ENCODE measurements at regions not wholly inside any gene's neighbourhood (a gene's known extent, or its start where the extent isn't known, plus 50 kb on each side); places are given as distances from the start of the nearest gene placed in this dataset.

- Histone ChIP-seq H3K4me3 (no peak overlapping the region), H3K27ac (no peak overlapping the region), H3K4me1 (ENCODE audit: low read depth) (no peaks in the 10 kb centered on the region), H3K27me3 (peaks cover 100% of the 10 kb centered on the region), H3K9me3 (ENCODE audit: low read depth) (no peaks in the 10 kb centered on the region), H3K36me3 (no peaks in the 10 kb centered on the region)
- no peak for DNase-seq (ENCODE audit: low read depth in 1 of 2, low spot score in 1 of 2)
- TF ChIP-seq CTCF (IDR thresholded peaks at IDR 0.05; ENCODE audit: low read depth, low read length), result no peak
Measured at GRCh38 chr5:77847129-77847460, 71.0 kb upstream of the TBCA start.

- Histone ChIP-seq H3K9me3 (ENCODE audit: low read depth) (no peaks in the 10 kb centered on the region), H3K4me1 (ENCODE audit: low read depth) (no peaks in the 10 kb centered on the region), H3K27ac (no peak overlapping the region), H3K36me3 (no peaks in the 10 kb centered on the region), H3K4me3 (no peak overlapping the region), H3K27me3 (peaks cover 100% of the 10 kb centered on the region)
- DNase-seq (ENCODE audit: low read depth in 1 of 2, low spot score in 1 of 2), result no peak
- no peak for TF ChIP-seq CTCF (IDR thresholded peaks at IDR 0.05; ENCODE audit: low read depth, low read length)
Measured at GRCh38 chr5:77846422-77847128, 70.4 kb upstream of the TBCA start.

GRCh38 chr5:77845324-77845646 lies 69.1 kb upstream of the TBCA start:
- Histone ChIP-seq H3K4me3 (no peak overlapping the region), H3K9me3 (ENCODE audit: low read depth) (no peaks in the 10 kb centered on the region), H3K27me3 (peaks cover 100% of the 10 kb centered on the region)

GRCh38 chr5:77844623-77845323 lies 68.6 kb upstream of the TBCA start:
- DNase-seq (ENCODE audit: low read depth in 1 of 2, low spot score in 1 of 2), result peak; percentile 15 to 32
- H3K27me3 ChIP-seq, result peaks cover 100% of the 10 kb centered on the region

More at GRCh38 chr5:77845324-77845646, 69.1 kb upstream of the TBCA start:
- H3K27ac ChIP-seq, result no peak overlapping the region
- no peaks in the 10 kb centered on the region for H3K36me3 ChIP-seq
- no peaks in the 10 kb centered on the region for H3K4me1 ChIP-seq (ENCODE audit: low read depth)
- no peak for TF ChIP-seq CTCF (IDR thresholded peaks at IDR 0.05; ENCODE audit: low read depth, low read length)
- DNase-seq (ENCODE audit: low read depth in 1 of 2, low spot score in 1 of 2), result no peak

GRCh38 chr5:77844373-77844622 lies 68.2 kb upstream of the TBCA start:
- Histone ChIP-seq H3K27ac (no peak overlapping the region), H3K27me3 (peaks cover 100% of the 10 kb centered on the region), H3K4me1 (ENCODE audit: low read depth) (no peaks in the 10 kb centered on the region), H3K4me3 (peak overlapping the region; percentile 23), H3K9me3 (ENCODE audit: low read depth) (no peaks in the 10 kb centered on the region), H3K36me3 (no peaks in the 10 kb centered on the region)
- no peak for DNase-seq (ENCODE audit: low read depth in 1 of 2, low spot score in 1 of 2)
- no peak for TF ChIP-seq CTCF (IDR thresholded peaks at IDR 0.05; ENCODE audit: low read depth, low read length)

More at GRCh38 chr5:77844623-77845323, 68.6 kb upstream of the TBCA start:
- no peaks in the 10 kb centered on the region for H3K9me3 ChIP-seq (ENCODE audit: low read depth)
- H3K27ac ChIP-seq, result no peak overlapping the region
- peak overlapping the region; percentile 23 for H3K4me3 ChIP-seq
- H3K36me3 ChIP-seq, result no peaks in the 10 kb centered on the region
- H3K4me1 ChIP-seq (ENCODE audit: low read depth), result no peaks in the 10 kb centered on the region
- TF ChIP-seq CTCF (IDR thresholded peaks at IDR 0.05; ENCODE audit: low read depth, low read length), result peak; percentile 49

Data from cardiac muscle cell (in vitro differentiated cells and primary cell).